HepG2 (cell line): ENCODE measurements at regions not wholly inside any gene's neighbourhood (a gene's known extent, or its start where the extent isn't known, plus 50 kb on each side); places are given as distances from the start of the nearest gene placed in this dataset.
"Not testable (repeated sequence)": the region's sequence is repeated elsewhere in the genome, so short reads cannot be mapped to it uniquely, and the experiment has no call there.

Experiments used
- ARID5B ChIP-seq: IDR thresholded peaks from 2 replicates; pipeline ENCODE4 v1.4.0; 2020; ENCODE audit warnings: mild to moderate bottlenecking, missing genetic modification reagents
- FOXA1 ChIP-seq, 2 experiments: fragments of 450-650 bp in 1 of 2; sonication (generic) in 1 of 2; formaldehyde crosslinking in 1 of 2; IDR thresholded peaks; 2 replicates each; pipeline versions ENCODE4 v1.4.0 to v1.6.1; 2016 to 2020; ENCODE audit warnings: missing genetic modification reagents in 1 of 2
- GATAD2A ChIP-seq: IDR thresholded peaks from 2 replicates; pipeline ENCODE4 v1.6.1; 2016
- HNF1A ChIP-seq, 2 experiments: sonication (generic) in 1 of 2; formaldehyde crosslinking in 1 of 2; IDR thresholded peaks; 2 replicates each; pipeline versions ENCODE4 v1.4.0 to v1.6.1; 2016 to 2020; ENCODE audit warnings: borderline replicate concordance in 1 of 2, low read depth in 1 of 2, mild to moderate bottlenecking in 1 of 2, missing genetic modification reagents in 1 of 2
- KAT8 ChIP-seq: IDR thresholded peaks from 2 replicates; pipeline ENCODE4 v1.6.1; 2016; ENCODE audit warnings: missing genetic modification reagents, missing compliant biosample characterization
- SOX13 ChIP-seq, 3 experiments: fragments of 450-650 bp in 1 of 3; sonication (generic) in 1 of 3; formaldehyde crosslinking in 1 of 3; IDR thresholded peaks in 2 of 3; conservative IDR thresholded peaks in 1 of 3; 2 replicates each; pipeline versions ENCODE4 v1.5.0 to v1.6.1; 2016 to 2020; ENCODE audit warnings: antibody characterized with exemption in 1 of 3, mild to moderate bottlenecking in 1 of 3, missing compliant biosample characterization in 1 of 3, missing genetic modification reagents in 1 of 3, moderate library complexity in 1 of 3
- TARDBP ChIP-seq: sonication (generic); formaldehyde crosslinking; IDR thresholded peaks from 2 replicates; pipeline ENCODE4 v1.8.0; 2022; ENCODE audit warnings: mild to moderate bottlenecking, missing genetic modification reagents
- ZFX ChIP-seq: sonication (generic); formaldehyde crosslinking; IDR thresholded peaks from 2 replicates; pipeline ENCODE4 v1.4.0; 2020; ENCODE audit warnings: mild to moderate bottlenecking, low read depth, missing genetic modification reagents, moderate library complexity
- ZNF644 ChIP-seq: IDR thresholded peaks from 2 replicates; pipeline ENCODE4 v1.6.1; 2016; ENCODE audit warnings: low read depth

- TF ChIP-seq ARID5B, result peak; percentile 67
- 0 out of 2 replicates have a peak, but pooled peaks have one; percentile 16 for TF ChIP-seq ZFX (CRISPR knock-in tag)
- TF ChIP-seq HNF1A (IDR thresholded peaks at IDR 0.05; ENCODE audit: low read depth); SOX13 (IDR thresholded peaks at IDR 0.05); FOXA1 (IDR thresholded peaks at IDR 0.05): not testable (repeated sequence)
- peak; percentile 74 for TF ChIP-seq HNF1A (CRISPR knock-in tag; IDR thresholded peaks at IDR 0.05; ENCODE audit: borderline replicate concordance)
- 0 out of 2 replicates have a peak, but pooled peaks have one; percentile 35 for TF ChIP-seq KAT8
- peak; percentile 34; the same call in 1 of the 2 replicates for TF ChIP-seq ZNF644 (CRISPR knock-in tag)
- TF ChIP-seq SOX13 (CRISPR knock-in tag; conservative IDR thresholded peaks at IDR 0.05 in 1 of 2, IDR thresholded peaks at IDR 0.05 in 1 of 2), result peak in 1 of 2 experiments; percentile 12; a peak in 1 of 4 replicates
- 0 out of 2 replicates have a peak, but pooled peaks have one; percentile 38 for TF ChIP-seq TARDBP
- 0 out of 2 replicates have a peak, but pooled peaks have one; percentile 31 for TF ChIP-seq GATAD2A
- TF ChIP-seq FOXA1 (CRISPR knock-in tag; IDR thresholded peaks at IDR 0.05), result peak; percentile 83
Measured at GRCh38 chr7:121712961-121713360, 160.0 kb upstream of the PTPRZ1 start (continued).
